SU-DHL-6 (cell line): ENCODE measurements at regions not wholly inside any gene's neighbourhood (a gene's known extent, or its start where the extent isn't known, plus 50 kb on each side); places are given as distances from the start of the nearest gene placed in this dataset.

Experiments
- H2AFZ ChIP-seq: fragments of 200-600 bp; sonication (generic); 2 replicates; pipeline ENCODE4 v1.6.1; 2014; ENCODE audit warnings: low read depth, mild to moderate bottlenecking, moderate library complexity, mixed read lengths, antibody characterized with exemption, low read length; ENCODE audit not compliant: severe bottlenecking
- H3F3A ChIP-seq: fragments of 200-600 bp; shearing (Covaris generic); 2 replicates; pipeline ENCODE4 v1.6.0; 2016; ENCODE audit warnings: antibody characterized with exemption, mild to moderate bottlenecking; ENCODE audit not compliant: insufficient read depth
- H3K27ac ChIP-seq: fragments of 200-600 bp; sonication (generic); 2 replicates; pipeline ENCODE4 v1.5.1; 2016; ENCODE audit warnings: low read depth, mild to moderate bottlenecking, low read length, moderate library complexity, mixed read lengths
- H3K27me3 ChIP-seq: fragments of 200-600 bp; sonication (generic), shearing (Covaris generic); 2 replicates; pipeline ENCODE4 v1.6.0; 2014; ENCODE audit warnings: mild to moderate bottlenecking, low read length
- H3K36me3 ChIP-seq: fragments of 200-600 bp; sonication (generic); 2 replicates; pipeline ENCODE4 v1.6.1; 2014; ENCODE audit warnings: mild to moderate bottlenecking, low read length, mixed read lengths
- H3K4me2 ChIP-seq: fragments of 300-600, 200-600 bp; shearing (Covaris generic), sonication (generic); 2 replicates; pipeline ENCODE4 v1.6.0; 2014; ENCODE audit warnings: low read length, low read depth, mild to moderate bottlenecking; ENCODE audit not compliant: poor library complexity, severe bottlenecking
- H3K4me3 ChIP-seq: fragments of 200-600 bp; sonication (generic); 2 replicates; pipeline ENCODE4 v1.5.1; 2014; ENCODE audit warnings: antibody characterized with exemption, low read length, mild to moderate bottlenecking, mixed read lengths; ENCODE audit not compliant: insufficient read depth, poor library complexity, severe bottlenecking
- H3K79me2 ChIP-seq: fragments of 200-600 bp; sonication (generic); 2 replicates; pipeline ENCODE4 v1.6.1; 2014; ENCODE audit warnings: mild to moderate bottlenecking, low read length, moderate library complexity; ENCODE audit not compliant: insufficient read depth
- H3K9ac ChIP-seq: fragments of 200-600 bp; sonication (generic); 2 replicates; pipeline ENCODE4 v1.7.0; 2014; ENCODE audit warnings: mild to moderate bottlenecking, low read length
- H3K9me2 ChIP-seq: fragments of 200-600 bp; sonication (generic); replicated peaks from 2 replicates; pipeline ENCODE4 v1.6.1; 2014; ENCODE audit warnings: low read length; ENCODE audit not compliant: insufficient read depth
- H3K9me3 ChIP-seq: fragments of 200-600 bp; sonication (generic); 2 replicates; pipeline ENCODE4 v1.6.1; 2014; ENCODE audit warnings: low read length, mixed read lengths; ENCODE audit not compliant: insufficient read depth
- H4K20me1 ChIP-seq: fragments of 200-600 bp; sonication (generic); 2 replicates; pipeline ENCODE4 v1.6.1; 2014; ENCODE audit warnings: low read depth, mild to moderate bottlenecking, antibody characterized with exemption, low read length, moderate library complexity, mixed read lengths
- CTCF ChIP-seq: fragments of 200-600 bp; sonication (generic); IDR thresholded peaks from one replicate; pipeline ENCODE4 v1.5.1; 2017; ENCODE audit warnings: antibody characterized with exemption, mild to moderate bottlenecking, low read length, moderate library complexity; ENCODE audit not compliant: insufficient read depth, poor library complexity, severe bottlenecking
- EZH2phosphoT487 ChIP-seq: fragments of 200-600 bp; sonication (generic), shearing (Covaris generic); conservative IDR thresholded peaks from 2 replicates; pipeline ENCODE4 v1.6.1; 2018; ENCODE audit warnings: mild to moderate bottlenecking, antibody characterized with exemption, low read length, moderate library complexity, mixed read lengths

- H4K20me1 ChIP-seq: no peaks in the 10 kb centered on the region
- no peak overlapping the region for H3K27ac ChIP-seq
- H3K36me3 ChIP-seq: no peaks in the 10 kb centered on the region
- no peak overlapping the region for H2AFZ ChIP-seq
- H3F3A ChIP-seq: no peaks in the 10 kb centered on the region
- no peak overlapping the region for H3K4me3 ChIP-seq
- H3K27me3 ChIP-seq: no peaks in the 10 kb centered on the region
- no peak overlapping the region for H3K4me2 ChIP-seq
- H3K79me2 ChIP-seq: no peaks in the 10 kb centered on the region
- H3K9me3 ChIP-seq: no peaks in the 10 kb centered on the region
- H3K9ac ChIP-seq: no peak overlapping the region
- TF ChIP-seq EZH2phosphoT487 (no peak), CTCF (no peak)
- no peaks in the 10 kb centered on the region for H3K9me2 ChIP-seq
These were observed 110.4 kb upstream of the ATXN3L start for GRCh38 chrX:13430136-13430827.

- Histone ChIP-seq H3K9me3 (no peaks in the 10 kb centered on the region), H3K9me2 (no peaks in the 10 kb centered on the region), H3K4me3 (no peak overlapping the region), H3K4me2 (no peak overlapping the region), H3F3A (no peaks in the 10 kb centered on the region), H3K27ac (no peak overlapping the region), H3K36me3 (no peaks in the 10 kb centered on the region), H4K20me1 (no peaks in the 10 kb centered on the region), H3K27me3 (no peaks in the 10 kb centered on the region), H3K79me2 (no peaks in the 10 kb centered on the region), H2AFZ (no peak overlapping the region), H3K9ac (no peak overlapping the region)
- TF ChIP-seq CTCF: no peak
These were observed 108.4 kb upstream of the ATXN3L start for GRCh38 chrX:13428053-13428786.

GRCh38 chrX:13427441-13428052 lies 107.7 kb upstream of the ATXN3L start:
- Histone ChIP-seq H3K9me3 (no peaks in the 10 kb centered on the region), H3K9ac (no peak overlapping the region), H2AFZ (no peak overlapping the region), H4K20me1 (no peaks in the 10 kb centered on the region), H3K9me2 (no peaks in the 10 kb centered on the region), H3F3A (no peaks in the 10 kb centered on the region), H3K79me2 (no peaks in the 10 kb centered on the region), H3K4me2 (no peak overlapping the region), H3K36me3 (no peaks in the 10 kb centered on the region), H3K27me3 (no peaks in the 10 kb centered on the region), H3K27ac (no peak overlapping the region), H3K4me3 (no peak overlapping the region)
- TF ChIP-seq CTCF: no peak
- no peak for TF ChIP-seq EZH2phosphoT487
